Skin epidermis (tissue), 12 donors: ENCODE measurements at regions not wholly inside any gene's neighbourhood (a gene's known extent, or its start where the extent isn't known, plus 50 kb on each side); places are given as distances from the start of the nearest gene placed in this dataset.
A peak's percentile ranks its signal among the peaks of the same experiment; 100 is the strongest.

Experiments used
- H3K27ac ChIP-seq, 21 experiments: fragments of 200-600 bp; sonication (generic) in 11 of 21; one replicate each; pipeline ENCODE4 v1.5.0; 2020; ENCODE audit warnings: mild to moderate bottlenecking in 3 of 21, inconsistent platforms in 2 of 21, moderate library complexity in 2 of 21
- H3K4me3 ChIP-seq, 7 experiments: fragments of 200-600 bp; sonication (generic) in 2 of 7; one replicate each; pipeline ENCODE4 v1.5.0; 2020; ENCODE audit warnings: inconsistent platforms in 2 of 7, mild to moderate bottlenecking in 2 of 7, moderate library complexity in 1 of 7

GRCh38 chr2:19577723-19578122 is 219.3 kb upstream of the OSR1 start:
- H3K4me3 ChIP-seq = no peak overlapping the region
- H3K27ac ChIP-seq = peak overlapping the region in 2 of 21 experiments; percentile 16 to 23

- Histone ChIP-seq H3K4me3 (no peak overlapping the region), H3K27ac (no peak overlapping the region)
Measured at GRCh38 chr2:19576411-19576810, 218.0 kb upstream of the OSR1 start.

GRCh38 chr2:19575641-19576040 is 217.2 kb upstream of the OSR1 start:
- H3K27ac ChIP-seq = no peak overlapping the region
- H3K4me3 ChIP-seq = no peak overlapping the region

- no peak overlapping the region for H3K4me3 ChIP-seq
- H3K27ac ChIP-seq = no peak overlapping the region
Measured at GRCh38 chr2:19574778-19575260, 216.4 kb upstream of the OSR1 start.

DNA sequence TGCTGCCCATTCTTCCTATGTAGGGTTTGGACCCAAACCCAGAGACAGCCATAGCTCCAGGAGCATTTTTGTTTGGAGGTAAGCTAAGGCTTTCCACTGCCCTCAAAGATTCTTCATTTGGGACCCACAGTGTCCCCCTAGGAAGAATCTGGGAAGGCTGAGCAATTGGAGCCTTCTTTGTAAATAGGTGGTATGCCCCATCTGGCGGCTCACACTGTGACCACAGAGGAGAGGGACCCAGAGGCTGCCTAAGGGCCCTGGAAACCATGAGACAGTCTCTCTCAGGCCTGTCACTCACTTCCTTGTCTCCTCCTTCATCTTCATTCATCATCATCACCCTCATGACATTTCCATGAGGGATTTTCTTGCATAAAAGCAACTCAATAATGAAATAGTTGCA is 215.4 kb upstream of the OSR1 start:
- Histone ChIP-seq H3K4me3 (no peak overlapping the region), H3K27ac (no peak overlapping the region)

DNA sequence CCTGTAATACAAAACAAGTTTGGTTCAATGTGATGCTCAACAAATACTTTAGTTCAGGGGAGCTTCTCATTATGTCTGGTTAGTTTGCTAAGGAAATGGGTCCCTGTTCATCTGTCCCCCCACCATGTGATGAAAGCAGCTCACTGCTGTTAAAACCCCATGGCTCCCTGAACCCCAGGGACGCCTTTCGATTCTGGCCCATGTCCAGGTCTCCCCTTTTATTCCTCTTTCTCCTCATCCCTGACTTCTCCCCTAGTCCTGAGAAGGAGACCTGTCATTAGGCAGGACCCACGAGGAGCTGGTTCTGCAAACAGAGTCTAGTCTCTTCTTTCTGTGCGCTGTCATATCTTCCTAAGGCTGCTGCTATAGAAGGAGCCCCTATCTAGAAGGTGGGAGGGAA is 213.3 kb upstream of the OSR1 start:
- Histone ChIP-seq H3K4me3 (no peak overlapping the region), H3K27ac (no peak overlapping the region)

DNA sequence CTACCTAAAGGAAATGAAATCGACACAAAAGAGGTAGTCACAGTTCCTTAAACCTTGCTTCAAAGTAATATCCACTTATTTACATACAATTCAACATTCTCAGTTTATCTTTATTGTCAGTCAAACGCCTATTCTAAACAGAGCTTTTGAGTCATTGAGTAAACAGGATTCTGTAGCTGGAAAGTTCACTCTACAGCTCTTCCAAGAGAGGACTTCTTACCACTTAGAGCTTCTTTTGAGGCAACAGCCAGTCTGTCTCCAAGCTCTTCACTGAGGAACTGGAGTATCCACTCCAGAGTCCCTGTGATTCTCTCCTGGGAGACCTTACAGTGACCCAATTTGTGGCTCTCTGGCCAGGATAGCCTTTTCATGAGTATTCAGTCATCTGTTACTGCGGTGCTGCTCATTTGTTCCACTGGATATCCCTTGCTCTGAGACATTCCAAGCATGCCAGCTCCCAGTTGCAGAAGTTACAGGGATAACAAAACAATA is 210.9 kb upstream of the OSR1 start:
- Histone ChIP-seq H3K4me3 (no peak overlapping the region), H3K27ac (no peak overlapping the region)

GRCh38 chr2:19568809-19569208 is 210.4 kb upstream of the OSR1 start:
- H3K4me3 ChIP-seq = no peak overlapping the region
- H3K27ac ChIP-seq = no peak overlapping the region

GRCh38 chr2:19560785-19561184 is 202.4 kb upstream of the OSR1 start:
- Histone ChIP-seq H3K4me3 (no peak overlapping the region), H3K27ac (no peak overlapping the region)

GRCh38 chr2:19559596-19560240 is 201.3 kb upstream of the OSR1 start:
- H3K27ac ChIP-seq = no peak overlapping the region
- no peak overlapping the region for H3K4me3 ChIP-seq

- Histone ChIP-seq H3K4me3 (no peak overlapping the region), H3K27ac (no peak overlapping the region)
Measured at GRCh38 chr2:19556648-19557047, 198.2 kb upstream of the OSR1 start.

- H3K27ac ChIP-seq = no peak overlapping the region
- H3K4me3 ChIP-seq = no peak overlapping the region
Measured at GRCh38 chr2:19554520-19554919, 196.1 kb upstream of the OSR1 start.

DNA sequence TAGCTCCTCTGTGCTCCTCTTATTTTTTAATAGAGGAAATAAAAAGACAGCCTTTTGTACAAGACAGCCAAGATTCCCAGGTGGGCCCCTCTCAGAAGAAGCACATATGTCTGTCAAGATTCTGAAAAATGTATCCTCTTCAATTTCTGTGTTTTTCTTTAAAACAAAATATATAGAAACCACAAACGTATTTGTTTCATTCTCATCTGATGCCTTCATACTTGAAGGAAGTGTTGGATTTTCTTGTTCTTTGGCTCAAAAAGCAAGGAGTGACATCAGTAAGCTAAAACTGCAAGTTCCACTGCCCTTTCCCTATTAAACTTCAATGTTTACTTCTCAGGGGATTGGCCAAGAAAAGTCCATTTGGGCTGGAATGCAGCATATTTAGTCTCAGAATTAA is 193.8 kb upstream of the OSR1 start:
- no peak overlapping the region for H3K4me3 ChIP-seq
- no peak overlapping the region for H3K27ac ChIP-seq

- H3K4me3 ChIP-seq = no peak overlapping the region
- no peak overlapping the region for H3K27ac ChIP-seq
Measured at GRCh38 chr2:19550750-19551149, 192.3 kb upstream of the OSR1 start.

GRCh38 chr2:19549821-19550220 is 191.4 kb upstream of the OSR1 start:
- H3K27ac ChIP-seq = no peak overlapping the region
- H3K4me3 ChIP-seq = no peak overlapping the region

DNA sequence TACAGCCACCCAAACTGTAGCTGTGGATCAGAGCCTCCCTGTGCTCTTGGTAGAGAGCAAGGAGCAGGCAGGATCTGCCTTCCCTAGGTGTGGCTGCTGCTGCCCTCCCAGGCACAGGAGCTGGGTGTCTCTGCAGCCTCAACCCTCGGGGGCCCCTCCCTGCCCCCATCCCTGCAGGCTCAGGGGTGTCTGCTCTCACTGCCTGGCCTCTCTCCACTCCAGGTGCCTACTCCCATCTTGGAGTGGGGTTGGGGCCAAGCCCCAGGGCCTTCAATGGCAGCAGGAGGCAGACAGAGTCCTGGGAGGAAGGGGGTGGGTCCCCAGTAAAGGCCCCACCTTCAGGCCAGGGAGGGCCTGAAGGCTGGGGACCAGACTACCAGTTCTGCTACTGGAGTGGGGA is 189.7 kb upstream of the OSR1 start:
- H3K27ac ChIP-seq = peak overlapping the region in 1 of 21 experiments; percentile 31
- no peak overlapping the region for H3K4me3 ChIP-seq

DNA sequence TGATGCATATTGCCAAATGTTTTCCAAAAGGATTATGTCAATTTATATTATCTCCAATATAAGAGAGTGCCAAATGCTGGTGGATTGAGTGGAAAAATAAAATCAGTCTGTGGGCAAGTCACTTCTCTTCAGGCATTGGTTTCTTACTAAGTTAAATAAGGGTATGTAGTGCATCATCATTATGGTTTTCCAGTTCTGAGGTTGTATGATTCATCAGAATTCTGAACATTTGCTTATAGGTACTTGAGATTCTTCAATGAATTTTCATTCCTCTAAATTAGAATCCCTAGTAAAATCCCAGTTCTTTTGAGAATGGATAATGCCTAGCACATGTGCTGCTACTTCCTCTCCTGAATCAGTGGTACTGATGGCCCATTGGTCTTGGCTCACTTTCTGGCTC is 188.9 kb upstream of the OSR1 start:
- no peak overlapping the region for H3K27ac ChIP-seq
- H3K4me3 ChIP-seq = no peak overlapping the region

- no peak overlapping the region for H3K4me3 ChIP-seq
- no peak overlapping the region for H3K27ac ChIP-seq
Measured at GRCh38 chr2:19545507-19545906, 187.1 kb upstream of the OSR1 start.

DNA sequence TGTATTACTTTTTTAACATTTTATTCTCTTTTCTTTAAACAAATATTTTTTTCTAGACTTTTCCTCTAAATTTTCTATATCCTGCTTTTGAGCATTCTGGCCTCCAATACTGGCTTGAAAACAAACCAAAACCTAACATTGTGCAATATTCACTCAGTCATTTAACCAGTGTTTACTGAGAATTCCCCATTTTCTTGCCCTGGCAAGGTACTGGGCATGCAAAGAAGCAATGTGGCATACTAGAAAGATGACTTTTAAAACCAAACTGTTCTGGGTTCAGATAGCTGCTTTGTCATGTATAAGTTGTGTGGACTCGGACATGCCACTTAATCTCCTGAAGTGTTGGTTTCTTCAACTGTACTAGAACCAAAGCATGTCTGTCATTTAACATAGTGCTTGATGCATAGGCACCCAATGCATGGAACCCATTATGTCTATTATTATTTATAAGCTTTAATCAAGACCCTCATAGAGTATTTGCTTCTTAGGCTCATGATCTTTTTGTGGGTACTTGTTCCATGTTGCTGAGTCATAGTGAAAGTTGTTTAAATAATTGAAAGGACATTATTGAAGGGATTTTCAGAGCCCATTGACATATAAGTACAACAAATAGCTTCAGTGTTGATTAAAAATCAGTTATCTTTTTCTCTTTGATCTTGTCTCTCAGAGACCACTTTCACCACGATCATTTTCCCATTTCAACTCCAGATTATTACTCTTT is 185.4 kb upstream of the OSR1 start:
- H3K27ac ChIP-seq = no peak overlapping the region
- no peak overlapping the region for H3K4me3 ChIP-seq

DNA sequence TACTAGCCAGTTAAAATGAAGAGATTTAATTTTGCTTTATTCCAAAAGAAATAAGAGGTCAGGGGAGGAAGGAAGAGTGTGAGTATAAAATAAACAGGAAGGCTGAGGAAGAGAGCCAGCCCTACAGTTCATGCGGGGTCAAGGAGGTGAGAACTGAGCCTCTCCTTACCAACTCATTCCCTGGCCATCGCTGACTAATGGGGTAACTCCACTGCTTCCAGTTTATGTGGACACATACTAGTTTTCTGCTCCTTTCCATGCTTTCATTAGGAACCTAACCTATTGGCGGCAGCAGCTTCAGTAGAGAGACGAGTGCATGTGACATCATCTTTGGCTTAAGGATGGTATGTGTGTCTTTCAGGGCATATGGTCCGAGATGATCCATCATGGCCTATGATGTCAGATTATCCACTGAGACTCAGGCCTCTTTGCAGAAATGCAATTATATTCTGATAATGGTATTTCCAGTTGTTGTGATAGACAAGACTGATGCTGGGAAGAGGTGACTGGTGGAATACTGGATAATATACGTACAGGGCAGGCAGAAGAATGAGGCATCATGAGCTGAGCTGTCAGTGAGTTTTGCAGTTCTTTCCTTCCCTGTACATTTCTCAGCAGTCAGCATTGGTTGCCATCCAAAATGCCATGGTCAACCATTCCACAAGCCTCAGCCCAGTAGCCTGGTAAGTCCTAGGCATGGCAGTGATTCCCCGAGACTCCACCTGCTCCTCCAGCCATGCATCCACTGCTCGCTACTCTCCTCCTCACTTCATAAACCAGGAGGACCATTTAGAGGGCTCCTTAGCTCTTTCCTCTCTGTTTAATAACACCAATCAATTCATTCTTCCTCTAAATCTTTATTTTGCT is 184.6 kb upstream of the OSR1 start:
- Histone ChIP-seq H3K27ac (no peak overlapping the region), H3K4me3 (no peak overlapping the region)

GRCh38 chr2:19541884-19542283 is 183.5 kb upstream of the OSR1 start:
- H3K4me3 ChIP-seq = no peak overlapping the region
- no peak overlapping the region for H3K27ac ChIP-seq
